GM12878 (cell line): ENCODE measurements at regions not wholly inside any gene's neighbourhood (a gene's known extent, or its start where the extent isn't known, plus 50 kb on each side); places are given as distances from the start of the nearest gene placed in this dataset.

Experiments used
- ATAC-seq: fragments of 200-7000 bp; cut with Tn5 transposase; 3 replicates; pipeline ENCODE4 v1.9.1; 2020; ENCODE audit warnings: mild to moderate bottlenecking, moderate library complexity
- BruUV-seq: library from RNA; stranded (reverse); fragments of 400-500 nt; replicated peaks from 2 replicates; lab custom pipeline; 2021; lab: Mats Ljungman, UMichigan
- CTCF ChIA-PET: fragments of 300-600 bp; sonication (Branson Sonifier 250); formaldehyde crosslinking; extraction: SDS; loops from one replicate; lab custom pipeline; 2021; ENCODE audit warnings: inconsistent platforms; lab: Yijun Ruan, JAX
- POLR2A ChIA-PET: fragments of 350-600 bp; formaldehyde crosslinking; extraction: SDS; loops from one replicate; lab custom pipeline; 2021; ENCODE audit warnings: inconsistent platforms; lab: Charles Lee
- RAD21 ChIA-PET: fragments of 300-600 bp; sonication (Branson Sonifier 250); formaldehyde crosslinking; loops from one replicate; lab custom pipeline; 2023; ENCODE audit warnings: antibody characterized with exemption; ENCODE audit not compliant: unreplicated experiment; lab: Charles Lee
- SMC1A ChIA-PET: fragments of 300-600 bp; sonication (Branson Sonifier 250); formaldehyde crosslinking; loops from one replicate; lab custom pipeline; 2023; ENCODE audit not compliant: unreplicated experiment, uncharacterized antibody; lab: Charles Lee
- DNase-seq: peaks from one replicate; pipeline ENCODE4 v3.0.0-alpha.2; 2011; ENCODE audit warnings: low read depth, low spot score
- FAIRE-seq: peaks from 3 replicates; lab custom pipeline; 2011; peaks lifted over from hg19 to GRCh38; lab: Jason Lieb, UNC
- H2AFZ ChIP-seq: 2 replicates; pipeline ENCODE4 v1.6.0; 2011; ENCODE audit warnings: low read depth, low read length, control low read depth; ENCODE audit not compliant: control insufficient read depth
- H3K27ac ChIP-seq: 2 replicates; pipeline ENCODE4 v1.5.1; 2011; ENCODE audit warnings: control low read depth; ENCODE audit not compliant: control insufficient read depth, insufficient read depth
- H3K27me3 ChIP-seq, 2 experiments: replicated peaks in 1 of 2; 2 replicates each; pipeline versions ENCODE4 v1.6.0 to v1.6.1; 2011; ENCODE audit warnings: low read length in 1 of 2; ENCODE audit not compliant: control insufficient read depth in 2 of 2, insufficient read depth in 2 of 2
- H3K36me3 ChIP-seq, 2 experiments: 2 replicates each; pipeline ENCODE4 v1.5.1; 2011; ENCODE audit warnings: low read length in 1 of 2; ENCODE audit not compliant: control insufficient read depth in 2 of 2, insufficient read depth in 2 of 2
- H3K4me1 ChIP-seq: 2 replicates; pipeline ENCODE4 v1.6.1; 2011; ENCODE audit warnings: mild to moderate bottlenecking, low read length, moderate library complexity, mixed read lengths; ENCODE audit not compliant: control insufficient read depth, insufficient read depth
- H3K4me2 ChIP-seq: 2 replicates; pipeline ENCODE4 v1.6.0; 2011; ENCODE audit warnings: control low read depth; ENCODE audit not compliant: control insufficient read depth, insufficient read depth
- H3K4me3 ChIP-seq: fragments of 200-600 bp; sonication (generic); 2 replicates; pipeline ENCODE4 v1.5.1; 2016
- H3K79me2 ChIP-seq: 2 replicates; pipeline ENCODE4 v1.6.0; 2011; ENCODE audit warnings: low read length; ENCODE audit not compliant: control insufficient read depth, insufficient read depth
- H3K9ac ChIP-seq: 2 replicates; pipeline ENCODE4 v1.8.0; 2011; ENCODE audit warnings: low read length, control low read depth, mixed read lengths; ENCODE audit not compliant: control insufficient read depth, insufficient read depth
- H3K9me3 ChIP-seq: replicated peaks from 3 replicates; pipeline ENCODE4 v1.5.1; 2011; ENCODE audit warnings: mild to moderate bottlenecking, low read length; ENCODE audit not compliant: control insufficient read depth, insufficient read depth
- H4K20me1 ChIP-seq: 2 replicates; pipeline ENCODE4 v1.6.0; 2011; ENCODE audit not compliant: control insufficient read depth, insufficient read depth
- IRF4 ChIP-seq: IDR thresholded peaks from 2 replicates; pipeline ENCODE4 v1.6.1; 2011; ENCODE audit warnings: low read depth, low read length
- KLF5 ChIP-seq: fragments of 450-650 bp; IDR thresholded peaks from 2 replicates; pipeline ENCODE4 v1.6.1; 2014; ENCODE audit warnings: mild to moderate bottlenecking; ENCODE audit not compliant: partially characterized antibody
- MTA2 ChIP-seq: fragments of 450-650 bp; IDR thresholded peaks from 2 replicates; pipeline ENCODE4 v1.6.1; 2016; ENCODE audit warnings: low read depth, mild to moderate bottlenecking, moderate library complexity
- PAX8 ChIP-seq: fragments of 450-650 bp; IDR thresholded peaks from 2 replicates; pipeline ENCODE4 v1.6.1; 2017; ENCODE audit warnings: mild to moderate bottlenecking, moderate library complexity
- RBBP5 ChIP-seq: fragments of 200-600 bp; sonication (generic); conservative IDR thresholded peaks from 2 replicates; pipeline ENCODE4 v1.6.1; 2016
- RFX5 ChIP-seq: IDR thresholded peaks from 2 replicates; pipeline ENCODE4 v1.6.1; 2011; ENCODE audit warnings: low read depth, low read length, improper control_type of control experiment
- SIN3A ChIP-seq: IDR thresholded peaks from 2 replicates; pipeline ENCODE4 v1.6.1; 2012; ENCODE audit warnings: low read depth, low read length, improper control_type of control experiment
- TAF1 ChIP-seq: IDR thresholded peaks from 2 replicates; pipeline ENCODE4 v1.6.1; 2011; ENCODE audit warnings: mild to moderate bottlenecking, low read depth, low read length, borderline replicate concordance
- TBL1XR1 ChIP-seq: IDR thresholded peaks from 2 replicates; pipeline ENCODE4 v1.6.1; 2012; ENCODE audit warnings: low read depth, low read length, improper control_type of control experiment
- ZNF384 ChIP-seq: IDR thresholded peaks from 2 replicates; pipeline ENCODE4 v1.6.1; 2012; ENCODE audit warnings: low read depth, mild to moderate bottlenecking, low read length, improper control_type of control experiment, borderline replicate concordance
- WGBS: methylation state at CpG from one replicate; pipeline ENCODE4 v1.1.6; 2016; ENCODE audit warnings: low lambda C conversion rate; ENCODE audit not compliant: insufficient replicate concordance, insufficient coverage; ENCODE audit errors: missing lambda C conversion rate; 5-methylcytosine and 5-hydroxymethylcytosine counted together
- in situ Hi-C: fragments of 300-500 bp; cut with MboI; formaldehyde crosslinking; loops from 9 replicates; pipeline ENCODE4 v1.14.3; 2018; ENCODE audit warnings: mixed read lengths
- intact Hi-C: fragments of 100-400 bp; cut with micrococcal nuclease; formaldehyde crosslinking; loops from one replicate; pipeline ENCODE4 v1.14.2; 2022; ENCODE audit not compliant: unreplicated experiment
- TF ChIP-seq, protein P1 (sequence below): fragments of 450-650 bp; IDR thresholded peaks from 2 replicates; pipeline ENCODE4 v1.6.1; 2017; ENCODE audit warnings: mild to moderate bottlenecking, moderate library complexity
- TF ChIP-seq, protein P2 (sequence below): fragments of 150-350 bp; IDR thresholded peaks from 2 replicates; pipeline ENCODE4 v1.6.1; 2014; ENCODE audit warnings: mild to moderate bottlenecking, low read depth, low read length
- TF ChIP-seq, protein P3 (sequence below): IDR thresholded peaks from 2 replicates; pipeline ENCODE4 v1.6.1; 2011; ENCODE audit warnings: borderline replicate concordance, low read depth, mild to moderate bottlenecking, moderate library complexity, low read length; ENCODE audit not compliant: insufficient read depth, poor library complexity, severe bottlenecking
- TF ChIP-seq, protein P4 (sequence below): fragments of 450-650 bp; formaldehyde crosslinking; IDR thresholded peaks from 2 replicates; pipeline ENCODE4 v1.4.0; 2022; ENCODE audit warnings: mild to moderate bottlenecking, moderate library complexity

DNA sequence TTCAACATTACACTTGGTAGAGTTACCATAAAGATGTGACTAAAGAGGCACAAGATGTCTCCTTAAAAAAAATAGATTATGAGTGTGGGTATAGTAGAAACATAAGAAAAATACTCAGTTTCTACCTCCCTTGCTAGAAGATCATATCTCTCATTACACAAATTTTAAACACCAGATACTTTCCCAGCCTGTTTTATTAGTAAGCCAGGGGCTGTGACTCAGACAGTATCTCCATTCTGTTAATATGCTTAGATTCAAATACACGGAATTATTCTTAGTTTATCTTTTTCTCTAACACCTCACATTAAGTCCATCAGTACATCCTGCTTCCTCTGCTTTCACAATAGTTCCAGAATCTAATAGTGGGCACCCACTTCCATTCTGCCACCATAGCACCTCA, 561.8 kb upstream of the ADAMTS5 start (continued):
- TF ChIP-seq, protein P1, sequence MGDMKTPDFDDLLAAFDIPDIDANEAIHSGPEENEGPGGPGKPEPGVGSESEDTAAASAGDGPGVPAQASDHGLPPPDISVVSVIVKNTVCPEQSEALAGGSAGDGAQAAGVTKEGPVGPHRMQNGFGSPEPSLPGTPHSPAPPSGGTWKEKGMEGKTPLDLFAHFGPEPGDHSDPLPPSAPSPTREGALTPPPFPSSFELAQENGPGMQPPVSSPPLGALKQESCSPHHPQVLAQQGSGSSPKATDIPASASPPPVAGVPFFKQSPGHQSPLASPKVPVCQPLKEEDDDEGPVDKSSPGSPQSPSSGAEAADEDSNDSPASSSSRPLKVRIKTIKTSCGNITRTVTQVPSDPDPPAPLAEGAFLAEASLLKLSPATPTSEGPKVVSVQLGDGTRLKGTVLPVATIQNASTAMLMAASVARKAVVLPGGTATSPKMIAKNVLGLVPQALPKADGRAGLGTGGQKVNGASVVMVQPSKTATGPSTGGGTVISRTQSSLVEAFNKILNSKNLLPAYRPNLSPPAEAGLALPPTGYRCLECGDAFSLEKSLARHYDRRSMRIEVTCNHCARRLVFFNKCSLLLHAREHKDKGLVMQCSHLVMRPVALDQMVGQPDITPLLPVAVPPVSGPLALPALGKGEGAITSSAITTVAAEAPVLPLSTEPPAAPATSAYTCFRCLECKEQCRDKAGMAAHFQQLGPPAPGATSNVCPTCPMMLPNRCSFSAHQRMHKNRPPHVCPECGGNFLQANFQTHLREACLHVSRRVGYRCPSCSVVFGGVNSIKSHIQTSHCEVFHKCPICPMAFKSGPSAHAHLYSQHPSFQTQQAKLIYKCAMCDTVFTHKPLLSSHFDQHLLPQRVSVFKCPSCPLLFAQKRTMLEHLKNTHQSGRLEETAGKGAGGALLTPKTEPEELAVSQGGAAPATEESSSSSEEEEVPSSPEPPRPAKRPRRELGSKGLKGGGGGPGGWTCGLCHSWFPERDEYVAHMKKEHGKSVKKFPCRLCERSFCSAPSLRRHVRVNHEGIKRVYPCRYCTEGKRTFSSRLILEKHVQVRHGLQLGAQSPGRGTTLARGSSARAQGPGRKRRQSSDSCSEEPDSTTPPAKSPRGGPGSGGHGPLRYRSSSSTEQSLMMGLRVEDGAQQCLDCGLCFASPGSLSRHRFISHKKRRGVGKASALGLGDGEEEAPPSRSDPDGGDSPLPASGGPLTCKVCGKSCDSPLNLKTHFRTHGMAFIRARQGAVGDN, result no peak
- TF ChIP-seq SIN3A, result no peak
- TF ChIP-seq RFX5, result no peak
- TF ChIP-seq, protein P2, sequence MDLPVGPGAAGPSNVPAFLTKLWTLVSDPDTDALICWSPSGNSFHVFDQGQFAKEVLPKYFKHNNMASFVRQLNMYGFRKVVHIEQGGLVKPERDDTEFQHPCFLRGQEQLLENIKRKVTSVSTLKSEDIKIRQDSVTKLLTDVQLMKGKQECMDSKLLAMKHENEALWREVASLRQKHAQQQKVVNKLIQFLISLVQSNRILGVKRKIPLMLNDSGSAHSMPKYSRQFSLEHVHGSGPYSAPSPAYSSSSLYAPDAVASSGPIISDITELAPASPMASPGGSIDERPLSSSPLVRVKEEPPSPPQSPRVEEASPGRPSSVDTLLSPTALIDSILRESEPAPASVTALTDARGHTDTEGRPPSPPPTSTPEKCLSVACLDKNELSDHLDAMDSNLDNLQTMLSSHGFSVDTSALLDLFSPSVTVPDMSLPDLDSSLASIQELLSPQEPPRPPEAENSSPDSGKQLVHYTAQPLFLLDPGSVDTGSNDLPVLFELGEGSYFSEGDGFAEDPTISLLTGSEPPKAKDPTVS, result no peak
- TF ChIP-seq TBL1XR1, result no peak
- no peak for TF ChIP-seq ZNF384
- TF ChIP-seq PAX8, result no peak
- TF ChIP-seq MTA2, result no peak
- TF ChIP-seq KLF5, result no peak

DNA sequence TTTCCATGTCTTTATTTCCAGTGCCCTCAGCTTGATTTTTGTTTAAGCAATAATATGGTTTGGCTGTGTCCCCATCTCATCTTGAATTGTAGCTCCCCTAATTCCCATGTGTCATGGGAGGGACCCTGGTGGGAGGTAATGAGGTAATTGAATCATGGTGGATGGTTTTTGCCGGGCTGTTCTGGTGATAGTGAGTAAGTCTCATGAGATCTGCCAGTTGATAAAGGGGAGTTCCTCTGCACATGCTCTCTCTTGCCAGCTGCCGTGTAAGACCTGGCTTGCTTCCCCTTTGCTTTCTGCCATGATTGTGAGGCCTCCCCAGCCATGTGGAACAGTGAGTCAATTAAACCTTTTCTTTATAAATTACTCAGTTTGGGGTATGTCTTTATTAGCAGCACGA, 559.6 kb upstream of the ADAMTS5 start:
- no TSS peak for BruUV-seq
- TF ChIP-seq RBBP5 (no peak), TAF1 (no peak), IRF4 (no peak)
- TF ChIP-seq, protein P3, sequence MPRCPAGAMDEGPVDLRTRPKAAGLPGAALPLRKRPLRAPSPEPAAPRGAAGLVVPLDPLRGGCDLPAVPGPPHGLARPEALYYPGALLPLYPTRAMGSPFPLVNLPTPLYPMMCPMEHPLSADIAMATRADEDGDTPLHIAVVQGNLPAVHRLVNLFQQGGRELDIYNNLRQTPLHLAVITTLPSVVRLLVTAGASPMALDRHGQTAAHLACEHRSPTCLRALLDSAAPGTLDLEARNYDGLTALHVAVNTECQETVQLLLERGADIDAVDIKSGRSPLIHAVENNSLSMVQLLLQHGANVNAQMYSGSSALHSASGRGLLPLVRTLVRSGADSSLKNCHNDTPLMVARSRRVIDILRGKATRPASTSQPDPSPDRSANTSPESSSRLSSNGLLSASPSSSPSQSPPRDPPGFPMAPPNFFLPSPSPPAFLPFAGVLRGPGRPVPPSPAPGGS, result no peak
- TF ChIP-seq, protein P4, sequence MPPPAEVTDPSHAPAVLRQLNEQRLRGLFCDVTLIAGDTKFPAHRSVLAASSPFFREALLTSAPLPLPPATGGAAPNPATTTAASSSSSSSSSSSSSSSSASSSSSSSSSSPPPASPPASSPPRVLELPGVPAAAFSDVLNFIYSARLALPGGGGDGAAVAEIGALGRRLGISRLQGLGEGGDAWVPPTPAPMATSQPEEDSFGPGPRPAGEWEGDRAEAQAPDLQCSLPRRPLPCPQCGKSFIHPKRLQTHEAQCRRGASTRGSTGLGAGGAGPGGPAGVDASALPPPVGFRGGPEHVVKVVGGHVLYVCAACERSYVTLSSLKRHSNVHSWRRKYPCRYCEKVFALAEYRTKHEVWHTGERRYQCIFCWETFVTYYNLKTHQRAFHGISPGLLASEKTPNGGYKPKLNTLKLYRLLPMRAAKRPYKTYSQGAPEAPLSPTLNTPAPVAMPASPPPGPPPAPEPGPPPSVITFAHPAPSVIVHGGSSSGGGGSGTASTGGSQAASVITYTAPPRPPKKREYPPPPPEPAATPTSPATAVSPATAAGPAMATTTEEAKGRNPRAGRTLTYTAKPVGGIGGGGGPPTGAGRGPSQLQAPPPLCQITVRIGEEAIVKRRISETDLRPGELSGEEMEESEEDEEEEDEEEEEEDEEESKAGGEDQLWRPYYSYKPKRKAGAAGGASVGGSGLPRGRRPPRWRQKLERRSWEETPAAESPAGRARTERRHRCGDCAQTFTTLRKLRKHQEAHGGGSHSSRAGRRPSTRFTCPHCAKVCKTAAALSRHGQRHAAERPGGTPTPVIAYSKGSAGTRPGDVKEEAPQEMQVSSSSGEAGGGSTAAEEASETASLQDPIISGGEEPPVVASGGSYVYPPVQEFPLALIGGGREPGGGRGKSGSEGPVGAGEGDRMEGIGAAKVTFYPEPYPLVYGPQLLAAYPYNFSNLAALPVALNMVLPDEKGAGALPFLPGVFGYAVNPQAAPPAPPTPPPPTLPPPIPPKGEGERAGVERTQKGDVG, result no peak

More for the DNA sequence above, 559.6 kb upstream of the ADAMTS5 start:
- CTCF ChIA-PET, result no interaction called here
- Histone ChIP-seq H3K79me2 (no peaks in the 10 kb centered on the region), H3K27me3 (no peaks in the 10 kb centered on the region), H3K36me3 (no peaks in the 10 kb centered on the region), H3K4me1 (no peaks in the 10 kb centered on the region), H2AFZ (no peak overlapping the region), H3K4me2 (no peak overlapping the region), H4K20me1 (no peaks in the 10 kb centered on the region), H3K4me3 (no peak overlapping the region), H3K27ac (no peak overlapping the region), H3K9me3 (no peaks in the 10 kb centered on the region), H3K9ac (no peak overlapping the region)
- POLR2A ChIA-PET, result no interaction called here
- intact Hi-C loops, result no loop called here
- in situ Hi-C loops, result no loop called here
- RAD21 ChIA-PET, result no interaction called here
- SMC1A ChIA-PET, result no interaction called here
- no peak for ATAC-seq
- DNase-seq, result no peak
- FAIRE-seq, result no peak
- WGBS, result 12% methylated on average over 3 of the region's 3 CpGs
